Stimulated activated effector memory CD8-positive, alpha-beta T cell treated with anti-CD3 and anti-CD28 coated beads, Interleukin-12 subunit alpha, Interleukin-12 subunit beta, amount 100 ng/mL, for 72 hours (primary cell): ENCODE measurements at regions not wholly inside any gene's neighbourhood (a gene's known extent, or its start where the extent isn't known, plus 50 kb on each side); places are given as distances from the start of the nearest gene placed in this dataset.

Source experiments
- ATAC-seq: fragments of 150-1000 bp; cut with Tn5 transposase; 2 replicates; pipeline ENCODE4 v1.10.0; 2021
- DNase-seq, 2 donors: peaks; one replicate each; pipeline ENCODE4 v3.0.0; 2021 to 2022; ENCODE audit warnings: low spot score in 2 of 2
- H3K27ac Mint-ChIP-seq: one replicate; pipeline ENCODE4 v1.8.0; 2022; ENCODE audit warnings: mild to moderate bottlenecking, mixed read lengths
- H3K36me3 Mint-ChIP-seq: one replicate; pipeline ENCODE4 v1.8.0; 2022; ENCODE audit warnings: mild to moderate bottlenecking, mixed read lengths
- H3K4me1 Mint-ChIP-seq: one replicate; pipeline ENCODE4 v1.8.0; 2022; ENCODE audit warnings: mixed read lengths
- H3K4me3 Mint-ChIP-seq: one replicate; pipeline ENCODE4 v1.8.0; 2022; ENCODE audit warnings: mild to moderate bottlenecking, mixed read lengths
- H3K9me3 Mint-ChIP-seq: one replicate; pipeline ENCODE4 v1.8.0; 2022; ENCODE audit warnings: mixed read lengths

- ATAC-seq (no peak), DNase-seq (no peak)
- Mint-ChIP-seq H3K4me1 (peaks cover 60% of the 10 kb centered on the region), H3K9me3 (peaks cover 3% of the 10 kb centered on the region), H3K36me3 (peaks cover 12% of the 10 kb centered on the region), H3K27ac (peak overlapping the region; percentile 94), H3K4me3 (peak overlapping the region; percentile 57)
Measured at GRCh38 chr7:41882745-41883420, 180.0 kb upstream of the INHBA start.

GRCh38 chr7:41882256-41882655 is 179.4 kb upstream of the INHBA start:
- Mint-ChIP-seq H3K9me3 (peaks cover 3% of the 10 kb centered on the region), H3K27ac (peak overlapping the region; percentile 94), H3K4me3 (peak overlapping the region; percentile 57), H3K36me3 (peaks cover 12% of the 10 kb centered on the region), H3K4me1 (peaks cover 59% of the 10 kb centered on the region)
- no peak for ATAC-seq
- DNase-seq, result no peak

GRCh38 chr7:41881331-41882130 is 178.6 kb upstream of the INHBA start:
- Mint-ChIP-seq H3K4me1 (peaks cover 64% of the 10 kb centered on the region), H3K36me3 (peaks cover 12% of the 10 kb centered on the region), H3K4me3 (peak overlapping the region; percentile 57), H3K27ac (peak overlapping the region; percentile 94), H3K9me3 (peaks cover 3% of the 10 kb centered on the region)
- peak; percentile 59 to 86 for DNase-seq
- ATAC-seq, result peak; percentile 98

- no peak for ATAC-seq
- Mint-ChIP-seq H3K4me1 (peaks cover 61% of the 10 kb centered on the region), H3K36me3 (peaks cover 12% of the 10 kb centered on the region), H3K9me3 (peaks cover 3% of the 10 kb centered on the region), H3K4me3 (no peak overlapping the region), H3K27ac (peak overlapping the region; percentile 94)
- no peak for DNase-seq
Measured at GRCh38 chr7:41880107-41880506, 177.2 kb upstream of the INHBA start.

GRCh38 chr7:41879403-41879802 is 176.5 kb upstream of the INHBA start:
- ATAC-seq (no peak), DNase-seq (no peak)
- Mint-ChIP-seq H3K4me3 (no peak overlapping the region), H3K4me1 (peaks cover 61% of the 10 kb centered on the region), H3K27ac (peak overlapping the region; percentile 94), H3K9me3 (peaks cover 3% of the 10 kb centered on the region), H3K36me3 (peaks cover 12% of the 10 kb centered on the region)

- Mint-ChIP-seq H3K9me3 (peaks cover 3% of the 10 kb centered on the region), H3K4me3 (no peak overlapping the region), H3K27ac (no peak overlapping the region), H3K36me3 (peaks cover 12% of the 10 kb centered on the region), H3K4me1 (peaks cover 65% of the 10 kb centered on the region)
- no peak for DNase-seq
- no peak for ATAC-seq
Measured at GRCh38 chr7:41878309-41879295, 175.7 kb upstream of the INHBA start.

- Mint-ChIP-seq H3K9me3 (peaks cover 3% of the 10 kb centered on the region), H3K4me3 (no peak overlapping the region), H3K36me3 (peaks cover 10% of the 10 kb centered on the region), H3K4me1 (peaks cover 62% of the 10 kb centered on the region), H3K27ac (peak overlapping the region; percentile 5)
- DNase-seq (no peak), ATAC-seq (no peak)
Measured at GRCh38 chr7:41877118-41877517, 174.2 kb upstream of the INHBA start.

- Mint-ChIP-seq H3K4me3 (no peak overlapping the region), H3K27ac (no peak overlapping the region), H3K36me3 (no peaks in the 10 kb centered on the region), H3K9me3 (peaks cover 3% of the 10 kb centered on the region), H3K4me1 (peaks cover 57% of the 10 kb centered on the region)
- ATAC-seq (no peak), DNase-seq (no peak)
Measured at GRCh38 chr7:41875513-41875912, 172.6 kb upstream of the INHBA start.

GRCh38 chr7:41874201-41874785 is 171.4 kb upstream of the INHBA start:
- H3K27ac Mint-ChIP-seq, result no peak overlapping the region
- no peak overlapping the region for H3K4me3 Mint-ChIP-seq
- H3K36me3 Mint-ChIP-seq, result no peaks in the 10 kb centered on the region
- no peak for DNase-seq
- ATAC-seq, result no peak
- peaks cover 57% of the 10 kb centered on the region for H3K4me1 Mint-ChIP-seq
- no peaks in the 10 kb centered on the region for H3K9me3 Mint-ChIP-seq

GRCh38 chr7:41873741-41874140 is 170.9 kb upstream of the INHBA start:
- no peaks in the 10 kb centered on the region for H3K9me3 Mint-ChIP-seq
- no peaks in the 10 kb centered on the region for H3K36me3 Mint-ChIP-seq
- ATAC-seq (no peak), DNase-seq (no peak)
- H3K4me3 Mint-ChIP-seq, result no peak overlapping the region
- peaks cover 61% of the 10 kb centered on the region for H3K4me1 Mint-ChIP-seq
- no peak overlapping the region for H3K27ac Mint-ChIP-seq

GRCh38 chr7:41872966-41873365 is 170.1 kb upstream of the INHBA start:
- Mint-ChIP-seq H3K4me3 (no peak overlapping the region), H3K36me3 (no peaks in the 10 kb centered on the region), H3K4me1 (peaks cover 62% of the 10 kb centered on the region), H3K27ac (no peak overlapping the region), H3K9me3 (no peaks in the 10 kb centered on the region)
- ATAC-seq, result no peak
- no peak for DNase-seq

GRCh38 chr7:41870461-41871138 is 167.7 kb upstream of the INHBA start:
- Mint-ChIP-seq H3K9me3 (no peaks in the 10 kb centered on the region), H3K4me3 (no peak overlapping the region), H3K4me1 (peaks cover 49% of the 10 kb centered on the region), H3K27ac (peak overlapping the region; percentile 61), H3K36me3 (no peaks in the 10 kb centered on the region)
- ATAC-seq, result peak; percentile 84
- no peak for DNase-seq

- no peak for DNase-seq
- H3K4me1 Mint-ChIP-seq, result peaks cover 43% of the 10 kb centered on the region
- H3K9me3 Mint-ChIP-seq, result no peaks in the 10 kb centered on the region
- H3K36me3 Mint-ChIP-seq, result no peaks in the 10 kb centered on the region
- peak overlapping the region; percentile 61 for H3K27ac Mint-ChIP-seq
- no peak overlapping the region for H3K4me3 Mint-ChIP-seq
- peak; percentile 49 for ATAC-seq
Measured at GRCh38 chr7:41869997-41870396, 167.1 kb upstream of the INHBA start.

GRCh38 chr7:41869596-41869995 is 166.7 kb upstream of the INHBA start:
- peaks cover 39% of the 10 kb centered on the region for H3K4me1 Mint-ChIP-seq
- H3K36me3 Mint-ChIP-seq, result no peaks in the 10 kb centered on the region
- H3K4me3 Mint-ChIP-seq, result no peak overlapping the region
- no peaks in the 10 kb centered on the region for H3K9me3 Mint-ChIP-seq
- DNase-seq (no peak), ATAC-seq (no peak)
- H3K27ac Mint-ChIP-seq, result no peak overlapping the region
